ENCODE measurements at regions not wholly inside any gene's neighbourhood (a gene's known extent, or its start where the extent isn't known, plus 50 kb on each side); places are given as distances from the start of the nearest gene placed in this dataset.

DNA sequence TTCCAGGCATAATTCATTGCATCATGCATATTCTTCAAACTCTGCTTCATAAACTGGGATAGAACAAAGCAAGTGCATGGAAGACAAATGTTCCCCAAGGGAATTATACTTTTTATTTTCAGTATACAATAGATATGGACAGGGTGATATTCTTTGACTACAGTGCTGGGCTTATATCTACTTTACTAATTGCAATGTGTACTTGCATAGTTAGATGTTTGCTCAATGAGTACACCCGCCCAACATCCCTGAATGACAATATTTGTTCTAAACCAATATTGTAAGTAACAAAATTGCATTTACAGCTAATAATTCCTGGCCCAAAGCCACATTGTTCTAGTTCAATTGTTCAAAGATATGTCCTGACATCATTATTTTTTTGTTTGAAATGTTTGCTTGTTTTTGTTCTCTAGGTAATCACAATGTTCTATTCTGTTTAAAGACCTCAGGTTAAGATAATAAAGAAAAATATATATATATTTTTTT is 171.4 kb downstream of the PTN start:
- no peak for DNase-seq

DNA sequence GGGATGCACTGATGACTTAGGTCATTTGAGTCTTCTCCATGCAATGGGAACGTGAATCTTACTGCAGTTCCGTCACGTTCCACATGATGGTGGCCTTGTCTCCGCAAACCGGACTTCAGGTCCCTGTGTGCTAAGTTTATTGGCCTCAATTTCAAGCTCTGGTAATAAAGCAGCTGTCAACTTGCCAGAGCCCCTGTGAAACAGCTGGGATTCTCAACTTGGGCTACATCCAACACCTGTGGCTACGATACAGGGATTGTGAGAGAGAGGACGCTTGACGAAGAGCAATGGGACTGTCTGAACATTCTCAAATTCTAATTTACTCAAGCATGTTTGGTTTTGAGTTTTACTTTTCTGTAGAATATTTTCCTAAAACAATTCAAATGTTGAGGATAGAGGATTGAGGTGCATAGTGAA is 174.2 kb downstream of the PTN start:
- peak; percentile 27 for DNase-seq

DNA sequence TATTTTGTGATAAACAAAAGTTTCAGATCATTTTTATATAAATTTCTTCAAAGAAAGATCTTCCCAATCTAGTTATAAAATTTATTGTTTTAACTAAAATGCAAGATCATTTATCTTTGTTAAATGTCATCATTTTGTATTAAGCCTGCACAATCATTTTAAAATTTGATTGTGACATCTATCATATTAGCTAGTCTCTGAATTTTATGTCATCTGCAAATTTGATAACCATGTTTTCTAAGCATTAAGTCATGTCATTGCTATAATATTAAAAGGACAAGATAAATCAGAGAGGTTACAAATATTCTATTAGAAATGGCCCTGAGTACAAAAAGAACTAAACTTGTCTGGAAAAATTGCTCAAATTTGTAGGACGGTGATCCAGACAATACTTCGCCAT is 175.9 kb downstream of the PTN start:
- no peak for DNase-seq

DNA sequence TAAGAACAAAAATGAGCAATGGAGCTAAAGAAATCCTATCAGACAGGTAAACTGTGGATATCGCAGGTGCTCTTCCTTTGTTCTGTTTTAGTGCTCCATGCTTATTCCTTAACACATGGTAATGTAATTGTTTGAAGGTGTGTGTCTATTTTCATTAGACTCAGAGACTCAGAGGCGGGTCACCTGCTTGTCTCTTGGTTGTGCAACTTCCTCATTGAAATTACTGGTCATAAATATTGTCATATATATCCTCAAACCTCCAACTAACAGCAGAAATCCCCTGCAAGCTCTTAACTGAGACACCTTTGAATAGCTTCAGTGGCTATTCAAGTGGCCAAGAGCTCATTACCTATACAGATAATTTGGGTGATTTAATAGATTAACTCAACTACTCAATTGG is 177.2 kb downstream of the PTN start:
- DNase-seq = peak; percentile 4

DNA sequence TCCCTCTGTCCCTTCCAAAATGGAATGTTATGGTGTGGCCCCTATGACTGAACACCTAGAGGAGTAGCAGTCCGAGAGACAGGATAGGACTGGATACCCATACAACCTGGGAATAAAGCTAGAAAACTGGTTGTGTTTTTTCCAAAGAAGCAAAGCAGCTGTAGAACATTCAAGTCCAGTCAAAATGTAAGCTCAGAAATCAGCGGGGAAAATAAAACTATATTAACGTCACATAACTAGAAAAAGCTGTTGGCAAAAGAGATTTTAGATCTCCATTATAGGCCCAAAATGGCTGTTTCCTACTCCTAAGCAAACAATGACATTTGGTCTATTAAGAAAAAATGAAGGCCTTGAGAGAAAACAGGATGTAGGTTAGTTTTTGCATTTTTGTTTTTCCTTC is 177.7 kb downstream of the PTN start:
- DNase-seq = no peak

DNA sequence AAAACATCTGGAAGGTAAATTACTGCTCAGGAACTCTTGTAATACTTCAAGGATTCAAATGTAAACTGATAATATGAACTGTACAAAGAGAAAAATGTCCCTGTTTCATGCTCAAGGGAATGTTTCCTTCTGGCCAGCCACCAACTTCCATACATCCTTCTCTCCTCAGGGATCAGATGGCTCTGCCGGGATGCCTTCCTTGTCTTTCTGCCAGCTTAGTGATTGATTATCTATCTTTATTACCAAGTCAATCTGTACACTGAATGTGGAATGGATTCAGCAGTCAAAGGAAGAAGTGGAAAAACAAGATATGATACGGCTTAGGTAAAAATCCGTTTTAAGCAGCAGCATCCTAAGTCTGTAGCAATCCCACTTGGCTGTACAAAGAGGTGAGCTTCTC is 178.3 kb downstream of the PTN start:
- no peak for DNase-seq

DNA sequence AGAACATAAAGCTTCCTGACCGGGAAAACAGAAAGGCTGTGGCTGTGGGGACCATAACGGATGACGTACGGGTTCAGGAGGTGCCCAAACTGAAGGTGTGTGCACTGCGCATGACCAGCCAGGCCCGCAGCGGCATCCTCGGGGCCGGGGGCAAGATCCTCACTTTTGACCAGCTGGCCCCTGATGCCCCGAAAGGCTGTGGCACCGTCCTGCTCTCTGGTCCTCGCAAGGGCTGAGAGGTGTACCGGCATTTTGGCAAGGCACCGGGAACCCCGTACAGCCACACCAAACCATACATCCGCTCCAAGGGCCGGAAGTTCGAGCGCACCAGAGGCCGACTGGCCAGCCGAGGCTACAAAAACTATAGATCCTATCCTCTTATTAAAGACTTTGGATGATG is 179.3 kb downstream of the PTN start:
- no peak for DNase-seq

DNA sequence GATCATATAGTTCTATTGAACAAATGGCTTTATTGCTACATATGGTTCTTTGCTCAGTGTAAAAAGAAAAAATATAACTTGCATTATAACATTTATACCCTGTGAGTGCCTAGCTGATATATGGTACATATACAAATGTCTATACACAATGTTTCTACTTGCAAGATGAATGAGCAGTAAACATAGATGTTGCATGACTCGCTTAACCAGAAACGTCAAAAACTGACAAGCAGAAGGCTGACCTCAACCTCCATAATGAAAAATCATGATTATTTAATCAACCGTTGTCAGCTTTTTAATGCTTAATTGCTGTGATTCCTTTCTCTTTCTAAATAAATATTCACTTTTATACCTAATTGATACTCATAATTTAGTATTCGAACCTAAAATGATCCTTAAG is 183.3 kb downstream of the PTN start:
- DNase-seq = no peak

DNA sequence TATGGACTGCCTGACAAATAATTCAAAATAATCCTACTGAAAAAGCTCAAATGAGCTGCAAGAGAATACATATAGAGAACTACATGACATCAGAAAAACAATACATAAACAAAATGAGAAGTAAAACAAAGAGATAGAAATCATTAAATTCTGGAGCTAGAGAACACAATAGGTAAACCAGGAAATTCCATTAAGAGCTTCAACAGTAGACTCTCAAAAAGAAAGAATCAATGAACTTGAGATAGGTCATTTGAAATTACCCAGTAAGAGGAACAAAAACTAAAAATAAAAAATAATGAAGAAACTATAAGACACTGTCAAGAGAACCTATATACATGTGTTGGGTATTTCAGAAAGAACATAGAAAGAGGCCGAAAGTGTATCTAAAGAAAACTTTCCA is 186.3 kb downstream of the PTN start:
- DNase-seq = no peak

DNA sequence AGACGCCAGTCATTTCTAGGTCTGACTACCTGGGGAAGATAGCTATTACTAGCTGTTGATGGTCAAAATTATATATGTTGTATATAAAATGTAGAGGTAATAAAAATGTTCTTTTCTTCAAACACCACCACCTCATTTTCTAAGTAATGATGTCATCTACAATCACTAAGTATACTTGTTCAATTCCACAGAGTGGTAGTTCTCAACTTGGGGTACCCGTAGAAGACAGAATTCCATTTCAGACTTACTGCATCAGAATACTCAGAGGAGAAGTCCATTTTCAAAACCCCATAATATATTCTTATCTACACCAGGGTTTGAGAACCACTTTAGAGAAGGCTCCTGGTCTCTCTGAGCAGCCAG is 191.9 kb downstream of the PTN start:
- no peak for DNase-seq

DNA sequence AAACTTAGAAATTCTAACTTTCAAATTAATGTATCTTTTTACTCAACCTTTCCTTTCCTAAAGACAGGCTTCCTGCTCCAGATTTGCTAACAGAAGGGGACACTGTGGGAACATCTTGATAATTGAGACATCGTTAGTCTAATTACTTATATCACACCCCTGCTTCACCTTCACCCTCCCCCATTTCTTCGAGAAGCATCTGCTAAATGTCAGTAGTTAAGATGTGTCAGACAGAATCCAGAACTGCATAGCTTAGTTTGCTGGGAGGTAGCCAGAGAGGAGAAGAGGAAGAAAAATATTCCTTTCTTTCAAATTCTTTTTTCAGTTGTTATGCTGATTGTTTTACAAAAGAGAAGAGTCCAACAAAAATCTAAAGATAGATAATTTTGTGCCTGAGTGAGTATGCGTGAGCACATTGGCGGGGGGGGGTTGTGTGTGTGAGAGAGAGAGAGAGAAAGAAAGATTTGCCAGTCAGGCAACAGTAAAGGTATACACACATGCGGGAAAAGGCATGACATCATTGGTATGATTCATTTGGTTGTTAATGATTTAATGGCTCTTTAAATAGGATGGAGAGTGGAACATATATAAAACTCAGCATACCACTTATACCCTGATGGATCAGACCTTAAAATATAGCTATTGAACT is 192.4 kb downstream of the PTN start:
- DNase-seq = no peak

DNA sequence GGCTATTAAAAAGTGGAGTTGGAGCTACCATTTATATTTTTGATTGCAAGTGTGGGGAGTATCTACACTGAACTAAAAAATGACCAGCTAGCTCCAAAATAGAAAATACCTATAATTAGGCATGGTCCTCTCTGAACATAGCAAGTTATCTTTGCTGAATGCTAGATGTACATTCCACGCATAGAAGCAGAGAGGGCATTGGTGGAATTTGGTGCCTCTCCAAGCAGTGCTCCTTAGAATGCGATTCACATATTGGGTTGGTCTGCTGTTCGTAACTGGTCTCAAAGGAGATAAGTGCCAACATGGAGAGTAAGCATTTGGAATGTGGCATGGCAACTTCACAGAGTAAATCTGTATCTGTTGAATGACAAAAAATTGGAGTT is 196.2 kb downstream of the PTN start:
- no peak for DNase-seq

DNA sequence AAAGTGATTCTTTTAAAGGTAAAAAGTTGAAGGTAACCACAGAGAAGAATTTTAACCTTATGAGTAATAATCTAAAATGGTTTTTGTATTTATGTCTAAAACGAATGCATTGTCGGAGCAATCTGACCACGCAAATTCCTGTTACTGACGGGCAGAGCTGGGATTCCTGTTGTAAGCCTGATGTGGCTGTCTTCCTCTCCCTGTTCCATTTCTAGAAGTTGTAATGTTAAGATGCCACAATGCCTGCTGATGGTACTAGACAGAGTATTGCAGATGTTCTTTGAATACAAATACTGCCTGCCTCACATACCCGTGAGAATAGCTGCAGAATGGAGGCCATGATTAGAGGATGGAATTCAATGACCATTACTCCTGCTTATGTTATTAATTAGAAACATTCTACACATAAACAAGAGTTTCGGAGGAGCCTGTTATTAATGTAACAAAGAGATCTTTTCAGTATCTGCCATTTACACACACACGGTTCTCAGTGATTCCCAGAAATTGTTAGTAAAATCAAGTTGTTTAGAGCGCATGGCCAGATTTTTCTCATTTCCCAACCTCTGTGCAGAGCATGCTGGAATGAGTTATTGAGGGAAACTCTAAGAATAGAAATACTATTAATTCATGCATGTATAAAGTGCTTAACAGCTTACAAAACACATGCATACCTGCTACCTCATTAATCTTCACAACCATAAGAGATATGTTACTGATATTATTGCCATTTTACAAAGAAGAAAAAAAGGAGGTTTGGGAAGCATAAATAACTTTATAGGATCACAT is 196.8 kb downstream of the PTN start:
- no peak for DNase-seq

DNA sequence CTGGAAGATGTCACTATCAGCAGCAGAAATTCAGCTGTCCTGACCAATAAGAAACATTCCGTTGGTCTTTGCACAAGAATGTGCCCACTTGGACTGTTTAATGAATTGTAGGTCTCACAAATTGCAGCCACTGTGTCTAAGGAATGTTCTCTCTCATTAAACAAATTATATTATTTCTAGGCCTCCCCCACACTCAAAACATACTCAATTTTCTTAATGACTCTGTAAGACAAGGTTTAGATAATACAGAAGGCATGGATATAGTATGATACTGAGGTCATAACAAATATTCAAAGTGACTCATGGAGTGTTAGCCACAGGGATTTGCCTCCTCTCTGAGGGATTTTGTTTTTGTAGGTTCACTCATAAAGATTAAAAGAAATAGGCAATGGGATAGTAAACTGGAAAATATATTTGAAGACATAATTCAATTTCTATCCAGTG is 197.5 kb downstream of the PTN start:
- DNase-seq = no peak

DNA sequence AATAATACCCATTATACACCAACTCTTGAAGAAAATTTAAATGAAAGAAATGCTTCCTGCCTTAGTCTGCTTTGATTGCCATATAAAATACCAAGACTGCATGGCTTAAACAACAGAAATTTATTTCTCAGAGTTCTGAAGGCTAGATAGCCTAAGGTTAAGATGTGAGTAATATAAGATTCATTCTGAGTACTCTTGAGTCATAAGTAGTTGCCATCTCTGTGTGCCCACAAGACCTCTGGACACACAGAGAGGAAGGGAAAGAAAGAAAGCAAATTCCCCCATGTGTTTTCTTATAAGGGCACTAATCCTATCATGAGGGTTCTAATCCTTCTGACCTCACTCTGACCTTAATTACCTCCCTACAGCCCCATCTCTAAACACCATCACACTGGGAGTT is 201.2 kb downstream of the PTN start:
- DNase-seq = no peak

DNA sequence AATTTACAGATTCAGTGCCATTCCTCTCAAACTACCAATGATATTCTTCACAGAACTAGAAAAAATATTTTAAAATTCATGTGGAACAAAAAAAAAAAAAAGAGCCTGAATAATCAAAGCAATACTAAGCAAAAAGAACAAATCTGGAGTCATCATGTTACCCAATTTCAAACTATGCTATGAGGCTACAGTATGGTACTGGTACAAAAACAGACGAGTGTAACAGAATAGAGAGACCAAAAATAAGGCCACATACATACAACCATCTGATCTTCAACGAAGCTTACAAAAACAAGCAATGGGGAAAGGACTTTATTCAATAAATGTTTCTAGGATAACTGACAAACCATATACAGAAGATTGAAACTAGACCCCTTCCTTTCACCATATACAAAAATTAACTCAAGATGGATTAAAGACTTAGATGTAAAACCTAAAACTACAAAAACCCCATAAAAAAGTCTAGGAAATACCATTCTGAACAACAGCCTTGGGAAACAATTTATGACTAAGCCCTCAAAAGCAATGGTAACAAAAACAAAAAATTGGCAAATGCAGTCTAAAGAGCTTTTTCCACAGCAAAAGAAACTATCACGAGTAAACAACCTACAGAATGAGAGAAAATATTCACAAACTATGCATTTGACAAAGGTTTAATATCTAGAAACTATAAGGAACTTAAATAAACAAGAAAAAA is 207.7 kb downstream of the PTN start:
- no peak for DNase-seq

DNA sequence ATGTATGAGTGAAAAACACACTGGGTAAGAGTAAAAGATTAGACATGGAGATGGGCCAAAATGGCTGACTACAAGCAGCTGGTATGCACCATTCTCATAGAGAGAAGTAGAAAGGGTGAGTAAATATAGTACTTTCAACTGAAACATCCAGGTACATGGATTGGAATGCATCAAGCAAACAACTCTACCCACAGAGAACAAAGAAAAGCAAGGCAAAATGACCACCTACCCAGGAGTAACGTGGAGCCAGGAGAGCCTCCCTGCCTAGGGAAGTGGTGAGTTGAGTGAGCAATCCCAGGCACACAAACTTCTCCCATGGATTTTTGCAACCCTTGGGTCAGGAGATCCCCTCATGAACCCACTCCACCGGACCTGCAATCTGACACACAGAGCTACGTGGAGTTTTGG is 212.8 kb downstream of the PTN start:
- no peak for DNase-seq

DNA sequence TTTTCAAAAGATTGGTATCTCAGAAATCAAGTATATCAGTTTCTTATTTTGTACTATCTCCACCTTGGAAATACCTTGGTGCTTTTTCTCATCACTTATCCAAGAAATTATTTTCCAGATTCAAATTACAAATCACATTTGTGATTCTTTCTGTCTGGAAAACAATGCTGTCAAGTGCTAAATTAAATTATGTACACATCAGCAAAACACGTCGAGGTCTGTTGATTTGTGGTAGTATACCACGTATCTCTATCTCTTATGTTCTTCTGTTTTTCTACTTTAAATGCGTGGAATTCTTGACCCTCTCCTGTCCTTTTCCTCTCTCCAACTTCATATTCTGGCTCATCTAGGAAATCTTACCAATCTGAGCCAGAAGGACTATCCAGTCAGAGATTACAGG is 214.5 kb downstream of the PTN start:
- DNase-seq = no peak

DNA sequence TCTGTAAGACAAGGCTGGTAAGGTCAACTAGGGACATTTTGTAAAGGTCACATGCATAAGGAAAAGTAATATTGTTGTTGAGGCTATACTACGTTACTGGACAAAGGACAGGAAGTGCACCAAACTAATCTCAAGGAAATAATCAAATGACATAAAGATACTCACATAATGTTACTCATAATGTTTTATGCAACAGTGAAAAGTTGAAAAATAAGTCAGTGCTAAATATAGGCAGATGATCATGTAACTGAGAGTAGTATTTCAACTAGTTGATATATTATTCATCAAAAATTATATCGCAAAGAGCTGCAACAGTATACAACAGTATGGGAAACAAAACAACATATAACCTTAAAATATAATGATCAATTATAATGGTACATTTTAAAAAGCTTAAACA is 215.7 kb downstream of the PTN start:
- no peak for DNase-seq

DNA sequence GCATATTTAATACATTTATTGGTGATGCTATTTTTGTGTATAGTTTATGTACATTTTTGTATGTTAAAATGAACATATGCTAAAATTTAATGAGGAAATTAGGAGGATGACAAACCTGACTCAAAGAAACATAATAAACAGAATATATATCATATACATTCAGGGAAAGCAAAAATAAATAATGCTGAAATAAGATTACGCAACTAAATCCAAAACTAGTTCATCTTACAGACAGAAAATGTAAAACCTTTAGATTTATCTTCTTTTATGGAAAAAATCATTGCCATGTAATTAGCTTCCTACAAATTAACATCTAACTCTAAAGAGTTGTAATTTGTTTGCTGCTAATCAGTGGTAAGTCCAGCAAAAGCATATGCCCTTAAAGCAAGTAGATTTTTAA is 216.5 kb downstream of the PTN start:
- DNase-seq = no peak

DNA sequence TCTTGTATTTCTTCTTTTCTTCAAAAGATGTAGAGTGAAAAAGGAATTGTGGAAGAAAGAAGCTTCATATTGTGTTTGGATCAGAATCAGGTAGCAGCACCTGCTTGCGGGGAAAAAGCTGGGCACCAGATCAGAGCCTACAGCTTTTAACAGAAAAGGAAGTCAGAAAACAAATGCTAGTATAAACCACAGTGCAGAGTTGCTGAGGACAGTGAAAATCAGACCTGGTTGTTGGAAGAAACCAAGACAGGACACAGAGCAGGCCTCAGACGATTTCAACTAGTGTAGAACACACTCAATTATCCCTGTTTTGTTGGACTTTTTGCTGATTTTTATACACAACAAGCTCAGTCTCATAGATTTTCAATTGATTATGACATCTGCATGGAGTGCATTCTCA is 221.4 kb downstream of the PTN start:
- no peak for DNase-seq

DNA sequence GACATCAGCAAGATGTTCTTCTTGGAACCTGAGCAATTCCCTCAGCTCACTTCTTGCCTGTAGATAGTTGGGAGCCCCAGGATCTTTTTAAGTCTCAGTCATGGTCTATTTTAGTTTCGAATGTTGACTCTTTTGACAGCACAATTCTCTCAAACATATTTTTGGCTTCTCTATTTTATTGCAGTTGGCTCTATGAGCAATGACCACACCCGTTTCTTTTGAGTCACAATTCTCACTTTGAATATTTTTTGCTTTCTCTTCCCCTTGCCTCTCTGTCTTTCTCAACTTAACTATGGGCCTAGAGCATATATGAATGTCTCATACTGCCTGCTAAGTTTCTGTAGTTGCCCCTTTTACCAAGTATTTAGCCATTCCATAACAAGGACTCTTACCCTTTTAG is 222.8 kb downstream of the PTN start:
- no peak for DNase-seq

DNA sequence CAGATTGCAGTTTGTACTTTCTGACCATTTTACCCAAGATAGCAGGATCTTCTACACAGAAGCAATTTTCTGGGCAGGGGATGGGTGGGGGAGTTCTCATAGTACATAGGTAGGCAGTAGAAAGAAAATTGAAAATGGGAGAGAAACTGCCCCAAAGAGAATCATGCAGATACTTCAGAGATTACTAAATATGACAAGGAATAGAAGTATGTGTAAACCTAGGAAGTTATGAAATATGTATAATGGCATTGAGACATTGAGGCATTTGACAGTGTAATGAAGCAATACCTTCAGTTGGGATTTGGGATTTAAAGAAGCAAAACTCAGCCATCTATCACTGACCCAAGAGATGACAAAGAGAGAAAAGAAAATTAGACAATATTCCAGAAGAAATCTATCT is 233.0 kb downstream of the PTN start:
- no peak for DNase-seq

DNA sequence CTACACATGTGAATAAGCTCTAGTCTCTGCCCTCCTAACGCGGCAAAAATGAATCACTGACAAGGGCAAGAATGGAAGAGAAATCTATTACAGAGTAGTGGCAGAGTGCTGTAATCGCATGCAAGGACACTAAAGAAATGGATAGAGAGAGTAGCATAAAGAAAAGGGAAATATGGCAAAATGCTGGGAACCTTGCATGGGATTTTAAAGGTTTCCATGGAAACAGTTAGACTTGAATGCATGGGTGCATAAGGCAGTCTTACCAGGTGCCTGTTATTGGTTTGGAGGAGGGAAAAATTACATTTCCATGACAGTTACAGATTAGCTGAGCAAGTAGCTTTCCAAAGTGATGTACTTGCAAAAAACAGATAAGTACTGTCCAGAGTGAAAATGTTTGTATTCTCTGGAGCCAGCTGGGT is 233.4 kb downstream of the PTN start:
- DNase-seq = no peak

Measured in hematopoietic multipotent progenitor cell treated with erythropoietin and hydrocortisone succinate and interleukin-3 and kit ligand, for 4 days (in vitro differentiated cells).